Ascending aorta (tissue), 2 donors: ENCODE measurements at regions not wholly inside any gene's neighbourhood (a gene's known extent, or its start where the extent isn't known, plus 50 kb on each side); places are given as distances from the start of the nearest gene placed in this dataset.
"Not testable (repeated sequence)": the region's sequence is repeated elsewhere in the genome, so short reads cannot be mapped to it uniquely, and the experiment has no call there.

Source experiments
- DNase-seq, 2 donors: peaks; one replicate each; pipeline ENCODE4 v3.0.0-alpha.2; 2019; ENCODE audit warnings: low spot score in 2 of 2
- H3K27ac ChIP-seq, 2 donors: fragments of 200-600 bp; sonication (generic); one replicate each; pipeline ENCODE4 v1.5.1; 2016 to 2017; ENCODE audit warnings: mild to moderate bottlenecking in 1 of 2
- H3K27me3 ChIP-seq: fragments of 200-600 bp; sonication (generic); one replicate; pipeline ENCODE4 v1.5.1; 2017
- H3K36me3 ChIP-seq, 2 donors: fragments of 200-600 bp; sonication (generic); one replicate each; pipeline ENCODE4 v1.5.1; 2016
- H3K4me1 ChIP-seq, 2 donors: fragments of 200-600 bp; sonication (generic); one replicate each; pipeline ENCODE4 v1.5.1; 2016 to 2017; ENCODE audit warnings: mild to moderate bottlenecking in 1 of 2
- H3K4me3 ChIP-seq, 2 donors: fragments of 200-600 bp; sonication (generic); one replicate each; pipeline ENCODE4 v1.5.1; 2016 to 2017; ENCODE audit warnings: mild to moderate bottlenecking in 1 of 2
- H3K9me3 ChIP-seq, 2 donors: fragments of 200-600 bp; sonication (generic); one replicate each; pipeline ENCODE4 v1.5.1; 2016
- intact Hi-C: fragments of 100-400 bp; cut with DNase I; formaldehyde crosslinking; loops from one replicate; pipeline ENCODE4 v1.15.1; 2023
- TF ChIP-seq, protein P1 (sequence below), 3 experiments: fragments of 200-600 bp in 2 of 3; fragments of 450-650 bp in 1 of 3; sonication (generic) in 2 of 3; IDR thresholded peaks; one replicate each; pipeline ENCODE4 v1.5.1; 2016 to 2019; ENCODE audit warnings: antibody characterized with exemption in 3 of 3, mild to moderate bottlenecking in 1 of 3, moderate library complexity in 1 of 3

DNA sequence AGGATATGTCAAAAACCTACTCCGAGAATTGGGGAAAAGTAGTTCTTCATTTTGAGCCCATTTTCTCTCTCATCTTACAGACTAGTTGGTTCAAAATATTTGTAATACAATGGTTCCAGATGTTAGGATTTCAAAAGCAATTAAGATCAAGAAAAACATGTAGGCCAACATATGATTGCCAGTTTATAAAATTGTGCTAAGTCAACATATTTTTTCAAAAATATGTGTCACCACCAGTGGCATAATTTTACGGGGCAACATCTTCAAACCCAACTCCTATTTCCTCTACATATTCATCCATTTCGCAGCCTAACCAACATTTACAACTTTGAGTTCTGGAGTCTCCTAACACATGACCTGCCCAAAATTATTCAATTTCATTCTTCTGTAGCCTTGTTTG, 514.5 kb upstream of the TPK1 start:
- DNase-seq = no peak
- TF ChIP-seq, protein P1, sequence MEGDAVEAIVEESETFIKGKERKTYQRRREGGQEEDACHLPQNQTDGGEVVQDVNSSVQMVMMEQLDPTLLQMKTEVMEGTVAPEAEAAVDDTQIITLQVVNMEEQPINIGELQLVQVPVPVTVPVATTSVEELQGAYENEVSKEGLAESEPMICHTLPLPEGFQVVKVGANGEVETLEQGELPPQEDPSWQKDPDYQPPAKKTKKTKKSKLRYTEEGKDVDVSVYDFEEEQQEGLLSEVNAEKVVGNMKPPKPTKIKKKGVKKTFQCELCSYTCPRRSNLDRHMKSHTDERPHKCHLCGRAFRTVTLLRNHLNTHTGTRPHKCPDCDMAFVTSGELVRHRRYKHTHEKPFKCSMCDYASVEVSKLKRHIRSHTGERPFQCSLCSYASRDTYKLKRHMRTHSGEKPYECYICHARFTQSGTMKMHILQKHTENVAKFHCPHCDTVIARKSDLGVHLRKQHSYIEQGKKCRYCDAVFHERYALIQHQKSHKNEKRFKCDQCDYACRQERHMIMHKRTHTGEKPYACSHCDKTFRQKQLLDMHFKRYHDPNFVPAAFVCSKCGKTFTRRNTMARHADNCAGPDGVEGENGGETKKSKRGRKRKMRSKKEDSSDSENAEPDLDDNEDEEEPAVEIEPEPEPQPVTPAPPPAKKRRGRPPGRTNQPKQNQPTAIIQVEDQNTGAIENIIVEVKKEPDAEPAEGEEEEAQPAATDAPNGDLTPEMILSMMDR (IDR thresholded peaks at IDR 0.05) = no peak
- Histone ChIP-seq H3K9me3 (no peaks in the 10 kb centered on the region), H3K4me1 (no peaks in the 10 kb centered on the region), H3K27me3 (no peaks in the 10 kb centered on the region), H3K36me3 (no peaks in the 10 kb centered on the region), H3K27ac (no peak overlapping the region), H3K4me3 (no peak overlapping the region)
- intact Hi-C loops = no loop called here

DNA sequence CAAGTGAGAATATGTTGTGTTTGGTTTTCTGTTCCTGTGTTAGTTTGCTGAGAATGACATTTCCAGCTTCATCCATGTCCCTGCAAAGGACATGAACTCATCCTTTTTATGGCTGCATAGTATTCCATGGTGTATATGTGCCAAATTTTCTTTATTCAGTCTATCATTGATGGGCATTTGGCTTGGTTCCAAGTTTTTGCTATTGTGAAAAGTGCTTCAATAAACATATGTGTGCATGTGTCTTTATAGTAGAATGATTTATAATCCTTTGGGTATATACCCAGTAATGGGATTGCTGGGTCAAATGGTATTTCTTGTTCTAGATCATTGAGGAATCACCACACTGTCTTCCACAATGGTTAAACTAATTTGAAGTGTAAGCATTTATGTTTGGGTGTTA, 513.6 kb upstream of the TPK1 start:
- H3K27me3 ChIP-seq, DNase-seq, H3K36me3 ChIP-seq, H3K4me3 ChIP-seq, intact Hi-C loops, H3K4me1 ChIP-seq, H3K27ac ChIP-seq, H3K9me3 ChIP-seq: not testable (repeated sequence)

DNA sequence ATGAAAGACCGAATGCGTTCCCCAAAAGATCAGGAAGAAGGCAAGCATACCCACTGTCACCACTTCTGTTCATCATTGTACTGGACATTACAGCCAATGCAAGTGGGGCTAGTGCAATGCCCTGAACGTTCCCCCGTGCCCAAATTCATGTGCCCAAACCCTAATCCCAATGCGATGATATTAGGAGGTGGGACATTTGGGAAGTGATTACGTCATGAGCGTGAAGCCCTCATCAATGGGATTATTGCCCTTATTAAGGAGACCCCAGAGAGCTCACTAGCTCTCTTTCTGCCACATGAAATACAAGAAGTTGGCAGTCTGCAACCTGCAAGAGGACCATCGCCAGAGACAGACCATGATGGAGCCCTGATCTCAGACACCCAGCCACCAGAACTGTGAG, 511.4 kb upstream of the TPK1 start:
- Histone ChIP-seq H3K9me3 (no peaks in the 10 kb centered on the region), H3K4me1 (no peaks in the 10 kb centered on the region), H3K27me3 (no peaks in the 10 kb centered on the region), H3K36me3 (no peaks in the 10 kb centered on the region), H3K4me3 (no peak overlapping the region), H3K27ac (no peak overlapping the region)
- intact Hi-C loops = no loop called here
- no peak for DNase-seq
- TF ChIP-seq, protein P1 (IDR thresholded peaks at IDR 0.05) = no peak

DNA sequence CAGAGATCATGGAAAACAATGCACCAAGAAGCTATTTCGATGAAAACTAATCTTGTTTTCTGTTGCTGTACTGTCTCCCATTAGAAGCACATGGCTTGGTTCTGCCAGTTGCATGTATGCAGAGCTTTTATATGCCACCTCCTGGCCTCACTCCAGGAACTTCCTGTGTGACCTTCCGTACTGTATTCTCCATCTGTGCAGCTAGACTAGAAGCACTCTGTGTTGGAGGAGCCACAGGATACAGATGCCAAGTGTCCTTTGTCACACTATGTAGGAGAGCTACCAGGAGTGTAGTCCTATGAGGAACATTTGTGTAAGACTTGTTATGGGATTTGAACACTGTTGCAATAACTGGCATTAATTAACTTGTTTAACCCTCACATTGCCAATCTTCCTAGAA, 503.5 kb upstream of the TPK1 start:
- no peak overlapping the region for H3K4me3 ChIP-seq
- H3K27ac ChIP-seq = no peak overlapping the region
- no peaks in the 10 kb centered on the region for H3K27me3 ChIP-seq
- TF ChIP-seq, protein P1 (IDR thresholded peaks at IDR 0.05) = no peak
- H3K36me3 ChIP-seq = no peaks in the 10 kb centered on the region
- intact Hi-C loops = no loop called here
- DNase-seq = no peak
- H3K4me1 ChIP-seq = no peaks in the 10 kb centered on the region
- H3K9me3 ChIP-seq = no peaks in the 10 kb centered on the region

DNA sequence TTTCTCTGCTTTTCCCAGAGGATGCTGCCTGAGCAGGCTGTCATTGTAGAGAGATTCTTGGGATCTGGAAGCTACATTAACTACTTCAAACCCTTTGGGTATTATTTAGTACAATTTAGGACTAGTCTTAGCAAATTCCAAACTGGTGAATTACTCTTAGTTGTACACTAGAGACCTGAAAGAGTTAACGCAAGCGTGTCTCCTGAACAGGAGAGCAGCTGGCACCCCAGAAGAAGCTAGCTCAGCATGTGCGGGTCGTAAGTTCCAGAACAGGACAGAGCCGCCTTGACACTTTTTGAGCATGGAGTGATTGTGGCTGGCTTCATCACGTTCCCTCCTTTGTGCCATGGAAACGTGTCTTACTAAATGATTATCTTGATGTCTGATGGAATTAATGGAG, 495.7 kb upstream of the TPK1 start:
- H3K4me3 ChIP-seq = no peak overlapping the region
- H3K27me3 ChIP-seq = no peaks in the 10 kb centered on the region
- intact Hi-C loops = no loop called here
- TF ChIP-seq, protein P1 (IDR thresholded peaks at IDR 0.05) = no peak
- no peaks in the 10 kb centered on the region for H3K36me3 ChIP-seq
- no peak for DNase-seq
- H3K4me1 ChIP-seq = no peaks in the 10 kb centered on the region
- H3K9me3 ChIP-seq = no peaks in the 10 kb centered on the region
- H3K27ac ChIP-seq = no peak overlapping the region

DNA sequence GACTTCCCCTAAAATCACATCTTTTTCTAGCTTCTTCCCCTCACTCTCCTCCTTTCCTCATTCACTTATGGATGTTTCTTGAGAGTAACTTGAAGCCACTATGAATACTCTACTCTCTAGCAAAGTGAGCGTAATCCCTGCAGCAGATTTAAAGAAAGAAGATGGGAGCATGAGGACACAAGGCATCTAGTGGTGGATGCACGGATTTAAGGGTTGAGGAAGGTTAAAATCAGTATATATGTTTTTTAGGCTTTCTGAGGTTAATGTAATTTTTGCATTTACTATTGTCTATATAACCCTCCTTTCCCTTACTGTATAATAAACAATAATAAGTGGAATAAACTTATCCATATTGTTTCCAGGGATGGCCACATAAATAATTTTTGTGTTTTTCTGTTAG, 495.2 kb upstream of the TPK1 start:
- Histone ChIP-seq H3K36me3 (no peaks in the 10 kb centered on the region), H3K27me3 (no peaks in the 10 kb centered on the region), H3K4me3 (no peak overlapping the region), H3K9me3 (no peaks in the 10 kb centered on the region), H3K27ac (no peak overlapping the region), H3K4me1 (no peaks in the 10 kb centered on the region)
- intact Hi-C loops = no loop called here
- no peak for DNase-seq
- TF ChIP-seq, protein P1 (IDR thresholded peaks at IDR 0.05) = no peak
